Mesenchymal stem cell (in vitro differentiated cells and primary cell): ENCODE measurements at regions not wholly inside any gene's neighbourhood (a gene's known extent, or its start where the extent isn't known, plus 50 kb on each side); places are given as distances from the start of the nearest gene placed in this dataset.
"Not testable (repeated sequence)": the region's sequence is repeated elsewhere in the genome, so short reads cannot be mapped to it uniquely, and the experiment has no call there.

Experiments used
- DNase-seq: peaks from one replicate; pipeline ENCODE4 v3.0.0-alpha.2; 2013
- H2AFZ ChIP-seq: one replicate; pipeline ENCODE4 v1.6.1; 2013; ENCODE audit warnings: low read depth, mild to moderate bottlenecking, control low read depth, inconsistent platforms, low read length, moderate library complexity
- H2AK5ac ChIP-seq: 2 replicates; pipeline ENCODE4 v1.6.1; 2013; ENCODE audit warnings: low read length, moderate library complexity, mild to moderate bottlenecking, inconsistent platforms; ENCODE audit not compliant: severe bottlenecking
- H2BK120ac ChIP-seq: one replicate; pipeline ENCODE4 v1.6.1; 2013; ENCODE audit warnings: low read depth, mild to moderate bottlenecking, inconsistent platforms, low read length, moderate library complexity
- H2BK12ac ChIP-seq, 2 experiments: one replicate each; pipeline ENCODE4 v1.6.1; 2013; ENCODE audit warnings: inconsistent platforms in 2 of 2, low read length in 2 of 2, mild to moderate bottlenecking in 2 of 2, moderate library complexity in 2 of 2, control low read depth in 1 of 2
- H2BK15ac ChIP-seq: one replicate; pipeline ENCODE4 v1.6.1; 2013; ENCODE audit warnings: mild to moderate bottlenecking, low read depth, inconsistent platforms; ENCODE audit not compliant: poor library complexity, severe bottlenecking
- H2BK5ac ChIP-seq: 2 replicates; pipeline ENCODE4 v1.6.1; 2013; ENCODE audit warnings: low read depth, mild to moderate bottlenecking, low read length, control low read depth, inconsistent platforms; ENCODE audit not compliant: poor library complexity, severe bottlenecking
- H3K14ac ChIP-seq, 2 experiments: one replicate each; pipeline ENCODE4 v1.6.1; 2013; ENCODE audit warnings: inconsistent platforms in 2 of 2, low read length in 2 of 2, control low read depth in 1 of 2, mild to moderate bottlenecking in 1 of 2, moderate library complexity in 1 of 2
- H3K18ac ChIP-seq, 2 experiments: one replicate each; pipeline ENCODE4 v1.6.1; 2013; ENCODE audit warnings: inconsistent platforms in 2 of 2, low read length in 2 of 2, control low read depth in 1 of 2, low read depth in 1 of 2, mild to moderate bottlenecking in 1 of 2
- H3K23ac ChIP-seq, 2 experiments: one replicate each; pipeline ENCODE4 v1.6.1; 2013; ENCODE audit warnings: inconsistent platforms in 2 of 2, low read length in 2 of 2, mild to moderate bottlenecking in 2 of 2, moderate library complexity in 2 of 2, control low read depth in 1 of 2
- H3K27ac ChIP-seq: 2 replicates; pipeline ENCODE4 v1.5.1; 2013; ENCODE audit warnings: mild to moderate bottlenecking, moderate library complexity, low read length, control low read depth, inconsistent platforms; ENCODE audit not compliant: poor library complexity, severe bottlenecking
- H3K27me3 ChIP-seq, 2 experiments: 2 replicates each; pipeline versions ENCODE4 v1.6.1 to v1.7.0; 2013; ENCODE audit warnings: low read length in 2 of 2, mild to moderate bottlenecking in 2 of 2, moderate library complexity in 2 of 2, control low read depth in 1 of 2, inconsistent platforms in 1 of 2; ENCODE audit not compliant: control insufficient read depth in 1 of 2, insufficient read depth in 1 of 2
- H3K36me3 ChIP-seq, 2 experiments: 2 replicates each; pipeline versions ENCODE4 v1.6.1 to v1.7.0; 2013; ENCODE audit warnings: low read length in 2 of 2, control low read depth in 1 of 2, inconsistent platforms in 1 of 2, low read depth in 1 of 2, mild to moderate bottlenecking in 1 of 2; ENCODE audit not compliant: insufficient read depth in 2 of 2, control insufficient read depth in 1 of 2
- H3K4ac ChIP-seq, 2 experiments: one replicate each; pipeline ENCODE4 v1.6.1; 2013; ENCODE audit warnings: inconsistent platforms in 2 of 2, low read length in 2 of 2, mild to moderate bottlenecking in 2 of 2, moderate library complexity in 2 of 2, control low read depth in 1 of 2, low read depth in 1 of 2
- H3K4me1 ChIP-seq: 2 replicates; pipeline ENCODE4 v1.6.1; 2013; ENCODE audit warnings: low read depth, low read length, control low read depth; ENCODE audit not compliant: control insufficient read depth, insufficient read depth
- H3K4me2 ChIP-seq: 2 replicates; pipeline ENCODE4 v1.6.1; 2013; ENCODE audit warnings: low read length, mild to moderate bottlenecking, inconsistent platforms; ENCODE audit not compliant: poor library complexity, severe bottlenecking
- H3K4me3 ChIP-seq, 2 experiments: 2 replicates each; pipeline versions ENCODE4 v1.5.1 to v1.7.0; 2013; ENCODE audit warnings: low read length in 2 of 2, mild to moderate bottlenecking in 2 of 2, control low read depth in 1 of 2, low read depth in 1 of 2; ENCODE audit not compliant: insufficient read depth in 1 of 2
- H3K79me1 ChIP-seq: replicated peaks from 2 replicates; pipeline ENCODE4 v1.6.1; 2013; ENCODE audit warnings: mild to moderate bottlenecking, control low read depth, low read length, inconsistent platforms; ENCODE audit not compliant: poor library complexity, severe bottlenecking
- H3K9ac ChIP-seq: 2 replicates; pipeline ENCODE4 v1.7.0; 2013; ENCODE audit warnings: mild to moderate bottlenecking, low read length, moderate library complexity
- H3K9me3 ChIP-seq: 2 replicates; pipeline ENCODE4 v1.7.0; 2013; ENCODE audit warnings: mild to moderate bottlenecking, low read length; ENCODE audit not compliant: control insufficient read depth
- H4K8ac ChIP-seq: one replicate; pipeline ENCODE4 v1.6.1; 2013; ENCODE audit warnings: inconsistent platforms, mild to moderate bottlenecking, low read length, moderate library complexity
- H4K91ac ChIP-seq: one replicate; pipeline ENCODE4 v1.6.1; 2013; ENCODE audit warnings: mild to moderate bottlenecking, low read length, inconsistent platforms
- WGBS: methylation state at CpG from one replicate; pipeline ENCODE4 v1.1.7; 2013; ENCODE audit warnings: mixed read lengths; 5-methylcytosine and 5-hydroxymethylcytosine counted together

- no peak overlapping the region for H3K23ac ChIP-seq
- H3K36me3 ChIP-seq: no peaks in the 10 kb centered on the region
- no peak overlapping the region for H3K4me3 ChIP-seq
- H2BK15ac ChIP-seq: no peak overlapping the region
- no peak overlapping the region for H3K4me2 ChIP-seq
- WGBS: 10% methylated on average over 2 of the region's 2 CpGs
- peaks cover 7 to 11% of the 10 kb centered on the region in 2 experiments for H3K27me3 ChIP-seq
- no peaks in the 10 kb centered on the region for H3K4me1 ChIP-seq
- no peak overlapping the region for H2BK12ac ChIP-seq
- no peaks in the 10 kb centered on the region for H3K79me1 ChIP-seq
- DNase-seq: no peak
- H3K27ac ChIP-seq: no peak overlapping the region
- H2BK5ac ChIP-seq: no peak overlapping the region
- H3K9ac ChIP-seq: no peak overlapping the region
- H3K9me3 ChIP-seq: peaks cover 18% of the 10 kb centered on the region
- H3K18ac ChIP-seq: no peak overlapping the region
- no peak overlapping the region for H4K8ac ChIP-seq
- no peak overlapping the region for H4K91ac ChIP-seq
- no peak overlapping the region for H3K4ac ChIP-seq
- no peak overlapping the region for H2AFZ ChIP-seq
- no peak overlapping the region for H2BK120ac ChIP-seq
- no peak overlapping the region for H3K14ac ChIP-seq
- no peak overlapping the region for H2AK5ac ChIP-seq
Observed at GRCh38 chr20:24418731-24419130, 50.7 kb upstream of the SYNDIG1 start.

DNA sequence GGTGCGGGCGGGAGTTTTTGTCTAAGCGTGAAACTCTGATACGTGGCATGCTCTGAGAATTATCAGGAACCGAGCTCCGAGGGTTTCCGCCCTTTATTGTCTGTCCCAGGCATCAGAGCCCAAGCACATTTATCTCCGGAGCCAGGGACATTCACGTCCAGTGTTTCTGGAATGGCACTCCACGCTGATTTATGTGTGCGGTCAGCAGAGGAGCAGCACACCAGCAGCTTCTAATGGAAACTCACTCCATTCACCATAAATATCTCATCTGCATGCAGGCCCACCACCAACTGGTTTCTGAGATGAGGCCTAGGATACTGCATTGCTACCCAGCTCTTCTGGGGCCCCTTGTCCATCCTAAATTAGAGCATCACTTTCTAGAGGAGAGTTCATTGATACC, 51.9 kb upstream of the SYNDIG1 start:
- H3K14ac ChIP-seq: no peak overlapping the region
- no peak overlapping the region for H3K4ac ChIP-seq
- no peak overlapping the region for H2BK15ac ChIP-seq
- no peak overlapping the region for H3K18ac ChIP-seq
- H2BK120ac ChIP-seq: no peak overlapping the region
- no peak overlapping the region for H2AFZ ChIP-seq
- H3K9ac ChIP-seq: no peak overlapping the region
- H3K27me3 ChIP-seq: no peaks in the 10 kb centered on the region
- H4K91ac ChIP-seq: no peak overlapping the region
- H2AK5ac ChIP-seq: no peak overlapping the region
- H3K23ac ChIP-seq: no peak overlapping the region
- 68% methylated on average over 11 of the region's 11 CpGs for WGBS
- DNase-seq: no peak
- no peak overlapping the region for H2BK5ac ChIP-seq
- H4K8ac ChIP-seq: no peak overlapping the region
- no peaks in the 10 kb centered on the region for H3K79me1 ChIP-seq
- H3K9me3 ChIP-seq: peaks cover 24% of the 10 kb centered on the region
- no peak overlapping the region for H3K4me3 ChIP-seq
- H2BK12ac ChIP-seq: no peak overlapping the region
- no peak overlapping the region for H3K4me2 ChIP-seq
- no peaks in the 10 kb centered on the region for H3K4me1 ChIP-seq
- H3K36me3 ChIP-seq: no peaks in the 10 kb centered on the region
- no peak overlapping the region for H3K27ac ChIP-seq

GRCh38 chr20:24415444-24415843, 54.0 kb upstream of the SYNDIG1 start:
- H2BK5ac ChIP-seq, H3K79me1 ChIP-seq, H2AK5ac ChIP-seq, H3K4ac ChIP-seq, H3K23ac ChIP-seq, H2BK15ac ChIP-seq, H3K4me1 ChIP-seq, H3K27ac ChIP-seq, DNase-seq, H3K18ac ChIP-seq, H2AFZ ChIP-seq, H2BK12ac ChIP-seq, H2BK120ac ChIP-seq, H3K14ac ChIP-seq, H4K91ac ChIP-seq, H3K4me3 ChIP-seq, H3K36me3 ChIP-seq, H3K27me3 ChIP-seq, H3K9ac ChIP-seq, H3K4me2 ChIP-seq, H4K8ac ChIP-seq: not testable (repeated sequence)
- H3K9me3 ChIP-seq: peaks cover 29% of the 10 kb centered on the region
- WGBS: 76% methylated on average over 7 of the region's 7 CpGs

DNA sequence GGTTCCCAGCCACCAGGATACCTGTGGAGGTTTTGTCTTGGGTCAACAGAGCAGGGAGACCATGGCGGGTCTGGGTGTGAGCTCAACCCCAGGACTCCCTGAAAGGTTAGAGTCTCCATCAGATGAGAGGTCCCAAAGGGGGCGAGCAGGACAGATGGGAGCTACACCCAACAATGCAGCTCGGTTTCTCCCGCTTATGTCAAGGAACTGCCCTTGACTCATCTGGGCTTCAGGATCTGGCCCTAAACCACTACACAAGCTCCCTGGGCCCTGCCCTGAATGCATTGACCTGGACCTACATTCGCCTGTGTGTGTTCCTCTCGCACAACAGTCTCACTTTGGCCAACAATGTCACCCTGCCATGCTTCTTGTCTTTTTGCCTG, 57.6 kb upstream of the SYNDIG1 start:
- WGBS: 85% methylated on average over 6 of the region's 6 CpGs

More for the DNA sequence above, 57.6 kb upstream of the SYNDIG1 start:
- Histone ChIP-seq H2BK120ac (no peak overlapping the region), H3K4me2 (no peak overlapping the region), H3K27me3 (peaks cover 0 to 10% of the 10 kb centered on the region in 2 experiments), H3K79me1 (no peaks in the 10 kb centered on the region), H3K9me3 (peaks cover 22% of the 10 kb centered on the region), H2AFZ (no peak overlapping the region), H2BK5ac (no peak overlapping the region), H4K8ac (no peak overlapping the region), H3K18ac (no peak overlapping the region), H4K91ac (no peak overlapping the region), H3K9ac (no peak overlapping the region), H3K4me3 (no peak overlapping the region), H2BK12ac (no peak overlapping the region), H2BK15ac (no peak overlapping the region), H3K4ac (no peak overlapping the region), H3K4me1 (no peaks in the 10 kb centered on the region), H3K23ac (no peak overlapping the region), H2AK5ac (no peak overlapping the region), H3K14ac (no peak overlapping the region), H3K27ac (no peak overlapping the region), H3K36me3 (no peaks in the 10 kb centered on the region)
- no peak for DNase-seq
